Germinal center (tissue), 1 donor: ENCODE measurements at regions not wholly inside any gene's neighbourhood (a gene's known extent, or its start where the extent isn't known, plus 50 kb on each side); places are given as distances from the start of the nearest gene placed in this dataset.

Experiments used
- DNase-seq: peaks from one replicate; pipeline ENCODE4 v3.0.0; 2012; ENCODE audit warnings: mixed read lengths, low spot score

- DNase-seq: no peak
Observed at GRCh38 chr11:8323161-8323935, 59.7 kb upstream of the LMO1 start.

- no peak for DNase-seq
Observed at GRCh38 chr11:8321876-8322275, 58.2 kb upstream of the LMO1 start.

GRCh38 chr11:8320076-8320475 is 56.4 kb upstream of the LMO1 start:
- DNase-seq: no peak

GRCh38 chr11:8318536-8318935 is 54.9 kb upstream of the LMO1 start:
- DNase-seq: no peak

- DNase-seq: no peak
Observed at GRCh38 chr11:8317159-8317558, 53.5 kb upstream of the LMO1 start.

GRCh38 chr11:8315954-8316353 is 52.3 kb upstream of the LMO1 start:
- DNase-seq: no peak

- DNase-seq: no peak
Observed at GRCh38 chr11:8315463-8315862, 51.8 kb upstream of the LMO1 start.

- DNase-seq: no peak
Observed at GRCh38 chr11:8314916-8315315, 51.2 kb upstream of the LMO1 start.

- DNase-seq: no peak
Observed at GRCh38 chr11:8313504-8314090, 49.9 kb upstream of the LMO1 start.
